ENCODE measurements at regions not wholly inside any gene's neighbourhood (a gene's known extent, or its start where the extent isn't known, plus 50 kb on each side); places are given as distances from the start of the nearest gene placed in this dataset.

- DNase-seq (ENCODE audit: low spot score), result no peak
These were observed 291.9 kb upstream of the PDE4D start for GRCh38 chr5:60185231-60186099.

- DNase-seq (ENCODE audit: low spot score), result no peak
These were observed 291.1 kb upstream of the PDE4D start for GRCh38 chr5:60184606-60185005.

GRCh38 chr5:60183881-60184280 is 290.4 kb upstream of the PDE4D start:
- no peak for DNase-seq (ENCODE audit: low spot score)

- DNase-seq (ENCODE audit: low spot score), result no peak
These were observed 284.6 kb upstream of the PDE4D start for GRCh38 chr5:60178101-60178500.

GRCh38 chr5:60177596-60177995 is 284.1 kb upstream of the PDE4D start:
- DNase-seq (ENCODE audit: low spot score), result no peak

- DNase-seq (ENCODE audit: low spot score), result no peak
These were observed 280.1 kb upstream of the PDE4D start for GRCh38 chr5:60173667-60174066.

GRCh38 chr5:60163762-60164161 is 270.2 kb upstream of the PDE4D start:
- DNase-seq (ENCODE audit: low spot score), result no peak

- DNase-seq (ENCODE audit: low spot score), result no peak
These were observed 268.9 kb upstream of the PDE4D start for GRCh38 chr5:60162441-60162840.

GRCh38 chr5:60161340-60161934 is 267.9 kb upstream of the PDE4D start:
- DNase-seq (ENCODE audit: low spot score), result peak; percentile 1

GRCh38 chr5:60149081-60149480 is 255.6 kb upstream of the PDE4D start:
- no peak for DNase-seq (ENCODE audit: low spot score)

- no peak for DNase-seq (ENCODE audit: low spot score)
These were observed 254.8 kb upstream of the PDE4D start for GRCh38 chr5:60148366-60148765.

- no peak for DNase-seq (ENCODE audit: low spot score)
These were observed 254.3 kb upstream of the PDE4D start for GRCh38 chr5:60147791-60148190.

GRCh38 chr5:60143942-60144549 is 250.5 kb upstream of the PDE4D start:
- no peak for DNase-seq (ENCODE audit: low spot score)

- DNase-seq (ENCODE audit: low spot score), result no peak
These were observed 247.6 kb upstream of the PDE4D start for GRCh38 chr5:60141119-60141518.

- DNase-seq (ENCODE audit: low spot score), result no peak
These were observed 243.3 kb upstream of the PDE4D start for GRCh38 chr5:60136841-60137240.

GRCh38 chr5:60131504-60131903 is 238.0 kb upstream of the PDE4D start:
- DNase-seq (ENCODE audit: low spot score), result no peak

- DNase-seq (ENCODE audit: low spot score), result no peak
These were observed 232.1 kb upstream of the PDE4D start for GRCh38 chr5:60125636-60126035.

- no peak for DNase-seq (ENCODE audit: low spot score)
These were observed 209.6 kb upstream of the PDE4D start for GRCh38 chr5:60102961-60103693.

- no peak for DNase-seq (ENCODE audit: low spot score)
These were observed 208.0 kb upstream of the PDE4D start for GRCh38 chr5:60101573-60101972.

- no peak for DNase-seq (ENCODE audit: low spot score)
These were observed 199.3 kb upstream of the PDE4D start for GRCh38 chr5:60092671-60093422.

- no peak for DNase-seq (ENCODE audit: low spot score)
These were observed 193.1 kb upstream of the PDE4D start for GRCh38 chr5:60086583-60086982.

- no peak for DNase-seq (ENCODE audit: low spot score)
These were observed 190.7 kb upstream of the PDE4D start for GRCh38 chr5:60084226-60084625.

Measured in activated CD4-positive, alpha-beta T cell treated with anti-CD3 and anti-CD28 coated beads, Interleukin-2, Interleukin-4, amounts not matched to agents 100 ng/mL and 50 ng/mL, durations not matched to agents 16 hours and 8 hours (primary cell).